Neural cell (in vitro differentiated cells): ENCODE measurements at regions not wholly inside any gene's neighbourhood (a gene's known extent, or its start where the extent isn't known, plus 50 kb on each side); places are given as distances from the start of the nearest gene placed in this dataset.

Experiments used
- EP300 ChIP-seq: fragments of 450-650 bp; conservative IDR thresholded peaks from 2 replicates; pipeline ENCODE4 v1.6.1; 2014; ENCODE audit warnings: antibody characterized with exemption, mild to moderate bottlenecking, moderate library complexity; ENCODE audit not compliant: poor library complexity, severe bottlenecking
- EZH2 ChIP-seq: fragments of 200-600, 300-800 bp; shearing (Covaris generic), sonication (generic); IDR thresholded peaks from 2 replicates; pipeline ENCODE4 v1.6.1; 2014; ENCODE audit warnings: antibody characterized with exemption, low read length, borderline replicate concordance, mild to moderate bottlenecking; ENCODE audit not compliant: insufficient read depth, poor library complexity, severe bottlenecking
- POLR2AphosphoS5 ChIP-seq: IDR thresholded peaks from 2 replicates; pipeline ENCODE4 v1.6.1; 2012
- TAF1 ChIP-seq: IDR thresholded peaks from 2 replicates; pipeline ENCODE4 v1.6.1; 2012; ENCODE audit warnings: low read depth
- TF ChIP-seq, protein P1 (sequence below): fragments of 450-650 bp; IDR thresholded peaks from 2 replicates; pipeline ENCODE4 v1.5.1; 2014; ENCODE audit warnings: antibody characterized with exemption, mild to moderate bottlenecking, moderate library complexity; ENCODE audit not compliant: poor library complexity, severe bottlenecking
- TF ChIP-seq, protein P2 (sequence below): IDR thresholded peaks from 2 replicates; pipeline ENCODE4 v1.6.1; 2012; ENCODE audit warnings: borderline replicate concordance

DNA sequence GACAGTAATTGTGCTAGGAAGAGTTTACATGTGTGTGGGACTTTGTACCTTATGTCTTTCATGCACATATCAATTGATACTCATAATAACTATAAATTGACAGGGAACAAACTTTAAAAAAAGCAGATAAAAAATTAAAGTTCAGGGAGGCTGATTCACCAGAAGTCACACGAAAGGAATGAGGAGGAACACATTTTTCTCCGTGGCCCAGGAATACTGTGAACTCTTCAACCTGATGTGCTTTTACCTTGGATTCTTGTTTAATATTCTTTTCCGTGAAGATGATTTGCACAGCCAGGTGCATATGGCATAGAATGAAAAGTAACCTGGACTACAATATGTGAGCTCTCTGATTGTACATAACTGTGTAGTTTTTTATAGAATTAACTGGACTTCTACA lies 326.3 kb downstream of the CDH7 start:
- no peak for TF ChIP-seq POLR2AphosphoS5
- TF ChIP-seq, protein P1, sequence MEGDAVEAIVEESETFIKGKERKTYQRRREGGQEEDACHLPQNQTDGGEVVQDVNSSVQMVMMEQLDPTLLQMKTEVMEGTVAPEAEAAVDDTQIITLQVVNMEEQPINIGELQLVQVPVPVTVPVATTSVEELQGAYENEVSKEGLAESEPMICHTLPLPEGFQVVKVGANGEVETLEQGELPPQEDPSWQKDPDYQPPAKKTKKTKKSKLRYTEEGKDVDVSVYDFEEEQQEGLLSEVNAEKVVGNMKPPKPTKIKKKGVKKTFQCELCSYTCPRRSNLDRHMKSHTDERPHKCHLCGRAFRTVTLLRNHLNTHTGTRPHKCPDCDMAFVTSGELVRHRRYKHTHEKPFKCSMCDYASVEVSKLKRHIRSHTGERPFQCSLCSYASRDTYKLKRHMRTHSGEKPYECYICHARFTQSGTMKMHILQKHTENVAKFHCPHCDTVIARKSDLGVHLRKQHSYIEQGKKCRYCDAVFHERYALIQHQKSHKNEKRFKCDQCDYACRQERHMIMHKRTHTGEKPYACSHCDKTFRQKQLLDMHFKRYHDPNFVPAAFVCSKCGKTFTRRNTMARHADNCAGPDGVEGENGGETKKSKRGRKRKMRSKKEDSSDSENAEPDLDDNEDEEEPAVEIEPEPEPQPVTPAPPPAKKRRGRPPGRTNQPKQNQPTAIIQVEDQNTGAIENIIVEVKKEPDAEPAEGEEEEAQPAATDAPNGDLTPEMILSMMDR: no peak
- TF ChIP-seq EZH2: no peak
- TF ChIP-seq EP300: no peak
- TF ChIP-seq TAF1: no peak
- TF ChIP-seq, protein P2, sequence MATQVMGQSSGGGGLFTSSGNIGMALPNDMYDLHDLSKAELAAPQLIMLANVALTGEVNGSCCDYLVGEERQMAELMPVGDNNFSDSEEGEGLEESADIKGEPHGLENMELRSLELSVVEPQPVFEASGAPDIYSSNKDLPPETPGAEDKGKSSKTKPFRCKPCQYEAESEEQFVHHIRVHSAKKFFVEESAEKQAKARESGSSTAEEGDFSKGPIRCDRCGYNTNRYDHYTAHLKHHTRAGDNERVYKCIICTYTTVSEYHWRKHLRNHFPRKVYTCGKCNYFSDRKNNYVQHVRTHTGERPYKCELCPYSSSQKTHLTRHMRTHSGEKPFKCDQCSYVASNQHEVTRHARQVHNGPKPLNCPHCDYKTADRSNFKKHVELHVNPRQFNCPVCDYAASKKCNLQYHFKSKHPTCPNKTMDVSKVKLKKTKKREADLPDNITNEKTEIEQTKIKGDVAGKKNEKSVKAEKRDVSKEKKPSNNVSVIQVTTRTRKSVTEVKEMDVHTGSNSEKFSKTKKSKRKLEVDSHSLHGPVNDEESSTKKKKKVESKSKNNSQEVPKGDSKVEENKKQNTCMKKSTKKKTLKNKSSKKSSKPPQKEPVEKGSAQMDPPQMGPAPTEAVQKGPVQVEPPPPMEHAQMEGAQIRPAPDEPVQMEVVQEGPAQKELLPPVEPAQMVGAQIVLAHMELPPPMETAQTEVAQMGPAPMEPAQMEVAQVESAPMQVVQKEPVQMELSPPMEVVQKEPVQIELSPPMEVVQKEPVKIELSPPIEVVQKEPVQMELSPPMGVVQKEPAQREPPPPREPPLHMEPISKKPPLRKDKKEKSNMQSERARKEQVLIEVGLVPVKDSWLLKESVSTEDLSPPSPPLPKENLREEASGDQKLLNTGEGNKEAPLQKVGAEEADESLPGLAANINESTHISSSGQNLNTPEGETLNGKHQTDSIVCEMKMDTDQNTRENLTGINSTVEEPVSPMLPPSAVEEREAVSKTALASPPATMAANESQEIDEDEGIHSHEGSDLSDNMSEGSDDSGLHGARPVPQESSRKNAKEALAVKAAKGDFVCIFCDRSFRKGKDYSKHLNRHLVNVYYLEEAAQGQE: no peak
